Globus pallidus (tissue), 1 donor: ENCODE measurements at regions not wholly inside any gene's neighbourhood (a gene's known extent, or its start where the extent isn't known, plus 50 kb on each side); places are given as distances from the start of the nearest gene placed in this dataset.

Experiments
- DNase-seq: peaks from one replicate; pipeline ENCODE4 v3.0.0-alpha.2; 2015; ENCODE audit warnings: low spot score

DNA sequence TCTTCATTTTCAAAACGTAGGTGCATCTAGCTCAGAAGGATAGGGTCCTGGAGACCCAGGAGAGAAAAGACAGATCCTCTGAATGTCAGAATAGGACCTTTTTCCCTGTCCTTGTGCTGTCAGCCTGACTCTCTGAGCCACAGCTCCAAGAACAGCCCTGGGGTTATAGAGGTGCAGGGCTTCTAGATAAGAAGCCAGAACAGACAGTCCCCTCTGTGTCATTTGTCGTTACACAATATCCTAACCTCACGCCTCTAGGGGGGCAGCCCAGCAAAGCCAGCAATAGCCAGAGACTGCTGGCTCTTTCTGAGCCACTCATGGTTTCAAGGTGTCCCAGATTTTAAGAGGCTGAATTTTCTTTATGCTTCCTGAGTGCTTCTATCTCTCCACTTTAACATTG, 153.2 kb upstream of the THBS1 start:
- DNase-seq, result no peak

DNA sequence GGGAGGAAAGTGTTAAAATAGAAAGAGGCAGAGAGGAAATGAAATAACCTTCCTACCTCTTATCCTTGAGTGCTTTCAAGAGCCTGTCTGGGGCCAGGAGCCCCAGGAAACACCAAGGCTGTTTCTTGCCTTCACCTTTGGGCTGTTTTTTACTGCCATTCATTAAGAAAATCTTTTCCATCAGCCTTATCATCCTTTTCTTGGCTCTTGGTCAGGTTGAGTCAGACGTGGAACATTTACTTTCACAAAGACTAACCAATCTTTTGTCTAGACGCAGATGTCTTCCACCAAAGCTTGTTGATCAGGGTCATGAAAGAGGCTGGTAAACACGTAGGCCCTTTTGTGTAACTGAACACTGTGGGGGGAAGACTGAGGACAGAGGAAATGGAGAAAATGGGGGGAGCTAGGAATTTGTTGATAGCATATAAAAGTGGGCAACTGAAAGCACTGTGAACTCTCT, 151.0 kb upstream of the THBS1 start:
- DNase-seq, result no peak

DNA sequence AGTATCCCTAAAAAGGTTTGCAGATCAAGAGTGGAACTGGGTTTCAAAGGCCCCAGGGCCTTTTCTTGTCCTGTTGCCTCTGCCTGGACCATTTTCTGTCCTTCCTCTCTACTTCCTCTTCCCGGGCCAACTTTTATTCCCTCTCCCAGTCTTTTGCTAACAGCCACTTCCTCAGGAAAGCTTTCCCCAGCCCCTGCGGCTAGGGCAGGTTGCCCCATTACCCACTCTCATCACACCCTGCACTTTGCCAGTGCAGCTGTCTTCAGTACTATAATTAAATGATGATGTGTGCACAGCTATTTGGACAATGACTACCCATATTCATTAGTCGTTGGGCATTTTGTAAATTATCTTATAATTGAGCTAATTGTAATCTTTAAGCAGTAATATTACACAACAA, 150.5 kb upstream of the THBS1 start:
- no peak for DNase-seq

DNA sequence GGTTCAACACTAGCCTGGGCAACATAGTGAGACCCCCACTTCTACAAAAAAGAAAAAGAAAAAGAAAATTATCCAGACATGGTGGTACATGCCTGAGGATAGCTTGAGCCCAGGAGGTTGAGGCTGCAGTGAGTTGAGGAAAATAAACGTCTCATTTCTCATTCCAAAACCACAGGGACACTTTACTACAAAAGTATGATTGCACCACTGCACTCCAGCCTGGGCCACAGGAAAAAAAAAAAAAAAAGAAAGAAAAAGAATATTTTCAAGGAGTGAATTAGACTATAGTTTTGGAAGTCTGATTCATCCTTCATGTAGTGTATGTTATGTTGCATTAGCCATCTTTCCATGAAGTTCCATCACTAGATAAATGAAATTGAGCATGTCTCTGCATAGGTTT, 149.5 kb upstream of the THBS1 start:
- no peak for DNase-seq

DNA sequence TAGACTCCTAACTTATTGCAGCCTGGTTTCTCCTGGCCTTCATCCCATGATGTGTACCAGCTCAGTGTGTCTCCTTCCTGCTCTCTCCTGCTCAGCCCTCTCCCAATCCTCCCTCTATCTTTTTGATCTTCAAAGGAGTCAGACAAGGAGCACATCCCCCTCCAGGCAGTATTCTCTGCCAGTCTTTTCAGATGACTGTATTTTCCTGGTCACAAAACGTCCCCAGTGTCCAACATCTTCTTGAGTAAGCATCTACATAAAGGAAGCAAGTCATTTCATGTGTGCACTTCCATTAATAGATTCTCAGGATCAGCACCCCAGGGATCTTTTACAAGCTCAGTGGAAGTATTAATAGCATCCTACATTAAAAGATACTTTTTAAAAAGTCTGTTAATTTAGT, 148.9 kb upstream of the THBS1 start:
- no peak for DNase-seq

DNA sequence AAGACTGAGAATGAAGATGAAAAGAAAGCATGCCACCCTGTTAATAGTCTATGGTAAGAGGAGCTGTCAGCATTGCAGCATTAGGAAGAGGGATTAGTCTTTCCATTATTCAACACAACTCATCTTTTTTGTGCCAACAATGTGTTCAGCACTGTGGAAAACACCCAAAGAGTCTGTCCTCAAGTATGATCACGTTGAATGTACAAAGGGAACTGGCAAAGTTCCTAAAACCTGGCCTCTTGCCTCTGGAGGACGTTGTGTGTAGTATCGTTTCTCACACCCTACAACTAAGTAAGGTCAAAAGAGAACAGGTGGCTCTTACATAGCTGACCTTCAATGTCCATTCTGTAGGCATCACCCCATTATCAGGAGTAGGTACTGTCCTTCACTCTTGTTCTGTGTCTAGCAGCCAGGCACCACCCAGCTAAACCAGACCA, 147.9 kb upstream of the THBS1 start:
- no peak for DNase-seq

DNA sequence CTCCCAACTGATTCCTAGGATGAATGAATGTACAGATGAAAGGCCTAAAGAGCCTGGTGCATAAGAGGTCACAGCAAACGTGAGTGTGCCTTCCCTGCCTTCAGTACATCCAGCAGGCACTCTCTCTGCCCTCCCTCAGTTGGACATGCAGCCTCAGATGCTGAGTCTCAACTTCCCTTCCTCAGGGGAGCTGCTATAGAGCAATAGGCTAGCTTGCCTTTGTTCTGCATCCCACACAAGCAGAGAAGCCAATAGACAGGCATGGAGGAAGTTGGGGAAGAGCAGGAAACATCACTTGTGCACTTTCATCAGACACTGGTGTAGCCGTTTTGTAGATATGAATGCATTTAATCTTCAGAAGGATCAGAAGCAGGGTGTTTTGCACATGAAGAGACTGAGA, 147.5 kb upstream of the THBS1 start:
- DNase-seq, result no peak

DNA sequence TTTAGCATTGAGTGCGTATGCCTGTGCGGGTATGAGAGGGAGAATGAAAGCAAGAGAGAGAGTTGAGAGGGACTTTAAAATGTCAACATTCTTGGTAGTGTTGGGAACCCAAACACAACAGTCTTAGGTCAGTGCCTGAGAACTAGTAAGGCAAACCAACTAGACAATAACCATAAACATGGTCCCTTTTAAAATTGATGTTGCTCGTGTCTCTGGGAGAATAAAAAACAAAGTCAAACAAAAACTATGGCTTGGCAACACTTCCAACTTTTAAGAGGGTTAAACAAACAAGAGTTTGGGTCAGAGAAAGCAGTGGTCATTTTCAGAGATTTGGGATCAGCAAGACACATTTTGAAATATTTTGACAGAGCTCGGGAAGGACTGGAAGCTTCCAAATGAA, 146.7 kb upstream of the THBS1 start:
- DNase-seq, result no peak

DNA sequence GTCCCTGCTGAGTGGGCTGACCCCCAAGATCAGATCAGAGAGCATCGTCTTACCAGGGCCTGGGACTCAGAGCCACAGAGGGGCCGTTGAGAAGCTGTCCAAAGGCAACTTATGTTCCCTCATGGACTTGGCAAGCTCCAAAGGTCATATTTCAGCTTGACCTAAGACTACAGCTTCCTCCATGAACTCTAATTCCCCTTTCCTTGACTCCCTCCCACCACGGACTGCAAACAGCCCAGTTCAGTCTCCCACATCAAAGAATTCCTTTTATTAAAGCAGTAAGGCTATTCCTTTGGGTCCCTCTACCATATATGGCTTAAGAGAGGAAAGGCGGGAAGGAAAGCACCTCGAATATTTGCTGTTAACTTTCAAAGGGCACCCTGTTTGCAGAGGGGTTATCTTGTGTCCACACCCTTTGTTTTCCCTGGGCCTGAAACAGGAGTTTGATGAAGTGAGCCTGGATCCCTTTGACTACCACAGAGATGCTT, 146.1 kb upstream of the THBS1 start:
- DNase-seq, result no peak

DNA sequence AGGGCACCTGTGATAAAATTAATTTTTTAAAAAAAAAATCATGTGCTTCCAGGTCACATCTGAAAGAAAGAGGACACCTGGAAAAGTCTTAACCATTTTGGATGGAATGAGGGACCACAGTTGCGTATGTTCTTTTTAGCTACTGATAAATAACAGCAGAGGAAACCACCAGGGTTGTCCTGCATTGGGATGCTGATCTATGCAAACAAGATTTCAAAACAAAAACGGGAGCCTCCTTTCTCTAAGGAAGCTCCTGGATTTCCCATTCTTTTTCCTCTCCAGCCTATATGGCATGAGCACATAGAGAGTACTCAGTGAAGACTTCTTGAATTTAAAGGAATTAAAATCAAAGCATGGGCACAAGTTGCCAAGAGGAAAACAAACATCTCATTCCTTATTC, 145.6 kb upstream of the THBS1 start:
- DNase-seq, result no peak

DNA sequence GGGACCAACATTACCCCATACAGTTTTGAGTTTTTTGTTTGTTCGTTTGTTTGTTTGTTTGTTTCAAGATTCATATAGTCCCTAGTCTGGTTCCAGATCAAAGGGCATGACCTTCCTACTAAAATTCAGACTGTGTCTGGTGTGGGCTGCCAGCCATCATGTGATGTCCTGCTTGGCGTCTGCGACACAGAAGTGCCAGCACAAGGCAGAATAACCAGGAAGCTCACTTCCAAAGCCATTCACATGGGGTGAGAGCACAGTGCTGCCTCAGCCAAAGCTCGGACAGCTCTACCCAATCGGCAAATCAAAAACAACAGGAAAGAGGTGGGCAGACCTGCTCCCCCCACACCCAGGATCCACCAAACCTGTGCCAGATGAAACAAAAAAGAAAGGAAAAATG, 142.6 kb upstream of the THBS1 start:
- no peak for DNase-seq

DNA sequence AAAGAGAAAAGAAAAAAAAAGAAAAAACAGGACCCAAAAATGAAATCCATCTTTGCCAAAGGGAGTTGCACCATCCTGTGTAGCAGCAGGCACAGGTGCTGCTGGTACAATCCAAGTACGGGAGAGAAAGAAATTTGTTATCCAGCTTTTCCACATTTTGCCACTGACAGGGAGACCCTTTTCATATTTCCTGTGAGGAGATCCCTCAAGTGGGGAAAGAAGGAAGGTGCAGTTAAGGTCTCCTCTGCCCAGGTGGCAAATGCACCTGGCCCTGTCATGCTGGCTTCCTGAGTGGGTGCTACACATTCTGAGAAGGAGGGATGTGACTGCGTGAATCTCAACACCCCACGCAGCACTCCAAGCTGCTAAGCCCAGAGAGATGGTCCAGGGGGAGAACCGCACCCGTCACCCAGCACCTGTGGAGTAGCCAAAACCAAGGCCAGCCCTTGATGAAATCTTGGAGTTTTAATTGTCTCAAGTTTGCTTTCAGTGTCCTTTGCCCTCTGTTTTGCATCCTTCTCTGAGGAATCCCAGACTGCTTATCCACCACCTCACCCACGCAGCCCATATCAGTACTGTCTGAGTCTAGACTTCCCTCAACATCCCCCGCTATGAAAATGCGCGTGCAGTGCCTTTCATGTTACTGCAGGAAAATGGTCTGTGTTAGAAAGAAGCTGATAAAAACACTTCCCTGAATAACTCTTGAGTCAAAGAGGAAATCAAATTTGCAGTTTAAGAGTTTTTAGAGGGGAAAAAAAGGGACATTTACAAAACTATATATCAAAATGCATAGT, 141.9 kb upstream of the THBS1 start:
- DNase-seq, result no peak

DNA sequence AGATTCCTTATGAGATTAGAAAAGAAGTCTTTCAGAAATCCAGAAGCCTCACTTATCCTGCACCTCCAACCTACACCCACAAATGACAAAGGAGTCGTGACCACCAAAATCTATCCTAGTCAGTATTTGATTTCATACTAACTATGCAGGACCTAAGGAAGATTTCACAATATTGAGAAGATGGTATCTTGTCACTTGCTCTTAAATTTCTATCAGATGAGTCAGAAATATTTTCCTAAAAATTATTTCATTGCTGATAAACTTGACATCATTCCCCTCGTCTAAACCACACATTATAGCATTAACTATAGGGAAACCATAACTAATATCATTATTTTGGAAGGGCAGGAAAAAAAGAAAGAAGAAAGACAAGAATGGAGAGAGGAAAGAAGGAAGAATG, 138.0 kb upstream of the THBS1 start:
- no peak for DNase-seq

DNA sequence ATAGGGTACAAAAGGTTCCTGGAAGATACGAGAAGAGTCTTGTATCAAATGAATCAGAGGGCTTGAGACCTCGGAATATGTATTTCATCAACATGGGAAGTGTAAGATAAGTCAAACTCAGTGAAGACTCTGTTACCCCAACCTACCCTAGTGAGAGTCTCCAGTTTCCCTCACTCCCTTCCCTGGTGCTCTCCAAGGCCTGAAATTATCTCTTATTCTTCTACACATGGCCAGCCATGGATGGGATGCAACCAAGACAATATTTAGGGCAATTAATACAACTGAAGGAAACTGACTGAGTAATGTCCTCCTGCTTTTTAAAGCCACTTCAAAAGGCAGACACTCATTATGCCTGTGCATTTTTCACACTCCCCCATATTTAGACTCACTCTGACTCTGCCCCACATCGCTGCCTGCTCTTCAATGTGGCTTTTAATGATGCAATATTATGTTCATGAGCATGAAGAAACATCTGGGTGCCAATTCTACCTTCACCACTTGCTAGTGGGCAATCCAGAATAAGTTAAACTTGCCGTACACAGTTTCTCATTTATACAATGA, 137.1 kb upstream of the THBS1 start:
- DNase-seq, result no peak

DNA sequence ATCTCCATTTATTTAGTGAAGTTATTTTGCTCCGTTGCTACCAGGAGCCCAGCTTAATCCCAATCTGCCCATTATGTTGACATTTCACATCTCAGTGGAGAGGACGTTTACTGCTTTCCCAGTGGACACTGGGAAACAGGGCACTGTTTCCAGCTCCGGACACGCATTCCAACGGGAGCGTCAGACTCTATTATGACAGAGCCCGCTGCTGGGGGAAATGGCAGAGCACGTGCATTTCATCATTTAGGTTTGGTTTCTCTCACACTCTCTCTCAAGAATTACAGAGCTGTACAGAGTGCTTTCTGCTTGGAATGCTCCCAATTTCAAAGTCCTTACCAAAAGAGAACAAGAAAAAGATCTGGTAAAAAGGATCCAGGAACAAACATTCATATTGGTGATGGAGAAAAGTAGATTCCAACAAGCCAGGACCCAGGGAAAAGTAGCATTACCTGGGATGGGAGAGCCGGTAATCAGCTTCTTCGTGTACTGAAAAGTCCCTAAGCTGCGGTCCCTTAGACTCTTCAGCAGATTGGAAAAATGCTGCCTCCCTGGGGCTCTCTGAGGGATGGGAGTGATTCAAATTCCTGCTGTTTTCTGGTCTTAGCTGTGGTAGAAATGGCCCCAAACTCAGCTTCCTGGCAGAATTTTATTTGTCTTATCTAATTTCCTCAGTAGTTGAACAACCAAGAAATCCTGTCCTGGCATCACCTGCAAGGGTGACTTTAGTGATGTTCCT, 136.0 kb upstream of the THBS1 start:
- no peak for DNase-seq

DNA sequence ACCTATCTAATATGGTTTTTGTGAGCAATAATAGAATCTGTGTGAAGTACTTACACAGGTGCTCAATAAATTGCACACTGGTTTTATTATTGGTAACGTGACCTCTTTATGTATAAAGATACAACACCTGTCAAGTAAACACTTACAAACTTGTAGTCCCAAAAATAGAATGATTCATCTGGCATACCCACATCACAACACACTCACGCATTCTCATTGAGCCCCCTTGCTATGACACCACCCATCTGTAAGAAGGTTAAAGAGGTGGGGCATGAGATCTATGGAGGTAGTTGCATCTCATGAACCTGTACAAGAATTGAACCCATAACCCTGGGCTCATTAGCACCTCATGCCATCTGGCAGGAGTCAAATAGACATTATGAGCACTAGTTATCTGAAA, 134.9 kb upstream of the THBS1 start:
- DNase-seq, result no peak

DNA sequence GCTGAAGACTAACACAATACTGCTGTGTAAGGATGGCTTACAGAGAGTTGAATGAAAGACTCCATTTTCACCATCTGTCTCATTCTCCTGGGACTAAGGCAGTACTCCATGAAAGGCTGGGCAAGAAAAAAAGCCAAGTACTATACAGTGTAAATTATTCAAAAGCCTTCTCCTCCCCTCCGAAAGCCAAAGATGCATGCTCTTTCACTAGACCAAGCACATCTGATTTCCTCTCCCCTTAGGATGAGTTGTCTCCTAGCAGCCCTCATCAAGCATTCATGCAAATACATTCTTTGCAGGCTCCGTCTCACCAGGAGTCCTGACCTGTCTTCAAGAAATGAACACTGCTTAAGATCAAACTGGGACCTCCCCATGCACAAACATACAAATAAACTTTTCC, 133.5 kb upstream of the THBS1 start:
- no peak for DNase-seq

DNA sequence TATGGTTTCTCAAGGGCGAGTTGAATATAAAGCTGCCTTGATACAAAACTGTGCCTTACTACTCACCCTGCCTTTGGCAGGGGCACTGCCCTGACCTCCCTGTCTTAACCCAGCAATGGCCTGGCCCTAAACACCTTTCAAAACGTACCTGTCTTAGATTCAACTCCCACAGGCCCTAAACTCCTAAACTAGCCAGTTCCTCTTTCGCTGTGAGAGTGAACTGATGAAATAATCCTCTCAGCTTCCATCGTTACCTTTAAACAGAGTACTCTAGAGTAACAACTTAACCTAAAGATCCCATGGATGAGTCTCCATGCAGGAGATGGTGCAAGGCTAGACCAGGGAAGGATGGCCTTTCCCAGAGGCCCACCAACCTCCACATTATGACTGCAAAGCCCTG, 133.0 kb upstream of the THBS1 start:
- no peak for DNase-seq

DNA sequence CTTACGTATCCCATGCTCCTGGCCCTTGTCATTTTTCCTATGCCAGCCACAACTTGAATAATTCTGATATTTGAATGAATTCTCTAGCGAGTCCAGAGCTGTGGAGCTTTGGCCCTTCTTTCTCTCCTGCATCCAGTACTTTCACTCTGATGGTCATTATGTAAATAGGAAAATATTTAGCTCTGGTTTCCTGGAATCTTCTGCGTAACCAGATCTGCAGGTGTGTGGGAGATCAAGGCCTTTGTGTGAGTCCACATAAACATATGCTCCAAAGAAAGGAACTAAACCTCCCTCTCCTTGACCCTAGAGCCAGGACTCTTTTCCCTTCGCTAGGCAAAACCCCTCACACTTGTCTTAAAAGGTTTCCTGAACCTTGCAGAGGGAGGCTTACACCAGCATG, 132.5 kb upstream of the THBS1 start:
- no peak for DNase-seq

DNA sequence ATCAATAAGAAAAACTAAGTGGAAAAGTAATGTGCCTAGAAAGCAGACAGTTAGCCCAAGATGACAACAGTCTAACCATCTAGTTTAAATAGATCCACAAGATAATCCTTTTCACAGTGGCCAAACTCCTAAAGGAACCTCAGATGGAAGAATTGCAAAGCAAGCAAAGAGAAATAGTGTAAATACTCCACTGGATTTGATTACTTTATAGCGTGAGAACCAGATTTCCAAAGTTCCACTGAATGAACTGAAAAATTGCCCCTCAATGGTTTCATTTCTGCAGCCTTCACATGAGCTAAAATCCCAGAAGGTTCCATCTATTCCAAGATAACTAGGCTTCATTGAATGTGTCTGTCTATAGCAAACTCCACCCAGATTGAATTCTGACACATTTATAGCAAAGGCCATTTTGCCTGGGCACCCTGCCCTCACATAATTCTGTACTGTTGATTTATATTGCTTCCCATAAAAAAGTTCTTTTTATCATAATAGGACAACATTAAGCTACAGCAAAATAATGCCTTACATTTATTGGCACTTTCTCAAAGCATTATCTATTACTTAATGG, 129.7 kb upstream of the THBS1 start:
- no peak for DNase-seq

DNA sequence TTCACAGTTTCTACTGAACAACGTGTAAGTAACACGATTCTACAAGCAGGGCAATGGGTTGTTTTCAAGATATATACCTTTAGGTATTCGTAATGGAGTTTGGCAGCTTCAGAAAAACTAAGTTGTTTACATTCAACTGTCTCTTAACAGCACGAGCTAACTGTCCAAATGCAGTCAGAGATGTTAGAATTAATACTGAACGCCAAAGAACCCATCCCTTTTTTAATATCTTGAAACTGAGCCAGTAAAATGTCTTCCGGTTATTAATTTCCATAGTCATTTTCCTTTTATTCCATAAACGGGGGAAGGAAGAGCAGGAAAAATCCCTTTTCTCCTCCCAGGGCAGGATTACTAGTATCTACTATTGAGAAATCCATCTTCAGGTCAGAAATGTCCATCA, 129.0 kb upstream of the THBS1 start:
- DNase-seq, result no peak

DNA sequence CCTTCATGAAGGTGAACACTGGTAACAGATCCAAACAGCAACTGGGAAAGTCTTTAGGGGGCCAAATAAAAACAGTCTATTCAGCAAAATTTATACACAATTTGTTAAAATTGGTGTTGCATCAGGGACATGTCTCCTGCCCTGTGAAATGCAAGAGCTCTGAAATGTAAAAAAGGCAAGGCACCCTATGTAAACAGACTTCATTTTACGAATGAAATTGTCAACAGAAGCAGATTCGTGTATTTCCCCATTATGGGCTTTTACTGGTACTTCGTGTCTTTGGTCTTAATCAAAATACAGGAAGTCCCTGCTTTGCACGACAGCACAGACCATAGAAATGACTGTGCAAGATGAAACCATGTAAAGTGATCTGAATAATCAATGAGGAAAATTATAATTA, 127.3 kb upstream of the THBS1 start:
- no peak for DNase-seq
